Left ventricle myocardium superior (tissue), 1 donor: ENCODE measurements at regions not wholly inside any gene's neighbourhood (a gene's known extent, or its start where the extent isn't known, plus 50 kb on each side); places are given as distances from the start of the nearest gene placed in this dataset.
"Not testable (repeated sequence)": the region's sequence is repeated elsewhere in the genome, so short reads cannot be mapped to it uniquely, and the experiment has no call there.

Source experiments
- ATAC-seq: fragments of 200-7000 bp; cut with Tn5 transposase; one replicate; pipeline ENCODE4 v1.9.1; 2020; ENCODE audit warnings: mild to moderate bottlenecking, moderate library complexity
- DNase-seq: peaks from one replicate; pipeline ENCODE4 v3.0.0-alpha.2; 2020
- intact Hi-C: fragments of 100-400 bp; cut with micrococcal nuclease; formaldehyde crosslinking; loops from one replicate; pipeline ENCODE4 v1.11.0; 2022
- donor health status: DM: no; HTN: yes; CAD: no; lungs with severe emphysema.

DNA sequence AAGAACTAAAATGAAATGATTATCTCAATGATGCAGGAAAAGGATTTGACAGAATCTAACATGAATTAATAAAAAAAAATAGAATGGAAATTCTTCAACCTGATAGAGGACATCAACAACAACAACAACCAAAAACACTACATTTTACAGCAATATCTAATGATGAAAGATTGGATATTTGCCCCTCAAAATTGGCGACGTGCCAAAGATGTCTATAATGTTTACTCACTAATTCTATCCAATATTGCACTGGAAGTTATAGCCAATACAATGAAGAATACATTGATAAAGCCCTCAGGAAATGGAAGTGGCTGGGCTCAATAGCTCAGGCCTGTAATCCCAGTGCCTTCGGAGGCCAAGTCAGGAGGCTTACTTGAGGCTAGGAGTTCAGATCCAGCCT is 99.4 kb upstream of the ANTXRL start:
- ATAC-seq, intact Hi-C loops: not testable (repeated sequence)

DNA sequence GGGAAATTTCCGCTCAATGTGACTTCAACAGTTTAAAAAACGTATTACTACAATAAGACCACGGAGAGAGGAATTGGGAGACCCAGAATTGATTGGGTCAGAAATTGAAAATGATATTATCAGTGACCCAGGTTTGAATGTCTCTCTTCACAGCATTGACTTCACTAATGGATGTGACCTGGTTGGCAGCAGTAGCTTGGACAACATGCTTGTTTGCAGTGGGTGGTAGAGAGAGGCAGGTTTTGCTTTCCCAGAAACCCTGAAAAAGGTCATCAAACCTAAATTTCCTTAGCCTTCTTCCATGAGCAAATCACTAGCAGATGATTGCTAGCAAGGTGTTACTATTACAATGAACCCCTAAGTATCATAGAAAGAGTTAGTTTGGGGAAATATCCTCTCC is 89.7 kb upstream of the ANTXRL start:
- no peak for ATAC-seq
- intact Hi-C loops = no loop called here
- DNase-seq = no peak

More for the DNA sequence above, 99.4 kb upstream of the ANTXRL start:
- peak; percentile 8 for DNase-seq

DNA sequence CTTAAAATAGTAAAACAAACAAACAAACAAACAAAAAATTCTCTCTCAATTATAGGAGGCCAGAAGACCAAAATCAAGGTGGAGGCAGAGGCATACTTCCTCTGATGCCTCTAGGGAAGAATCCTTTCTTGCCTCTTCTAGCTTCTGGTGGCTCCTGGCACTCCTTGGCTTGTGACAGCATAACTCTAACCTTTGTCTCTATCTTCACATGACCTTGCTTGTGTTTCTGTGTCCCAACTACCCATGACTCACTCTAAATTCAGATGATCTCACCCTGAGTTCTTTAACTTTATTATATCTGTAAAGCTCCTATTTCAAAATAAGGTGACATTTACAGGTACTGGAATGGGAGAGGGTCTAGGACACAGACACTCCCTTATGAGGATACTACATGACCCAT is 88.3 kb upstream of the ANTXRL start:
- ATAC-seq (no peak), DNase-seq (no peak)
- intact Hi-C loops = no loop called here

DNA sequence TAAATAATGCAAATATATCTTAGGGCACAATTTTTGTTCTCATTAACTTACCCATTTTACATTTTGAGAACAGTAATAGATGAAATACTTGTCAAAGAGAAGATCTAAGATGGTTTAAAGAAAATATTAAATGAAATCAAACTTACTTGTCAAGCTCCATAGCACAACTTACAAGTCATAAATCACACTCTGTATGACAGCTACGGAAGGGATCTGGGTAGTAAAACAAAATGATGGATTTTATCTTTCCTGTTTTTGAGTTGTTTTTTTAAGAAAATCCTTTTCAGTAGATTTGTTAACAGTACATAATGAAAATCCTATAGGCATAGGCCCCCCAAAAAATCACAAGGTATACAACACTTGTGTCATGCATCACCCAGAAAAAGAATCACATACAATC is 84.4 kb upstream of the ANTXRL start:
- intact Hi-C loops, DNase-seq, ATAC-seq: not testable (repeated sequence)

DNA sequence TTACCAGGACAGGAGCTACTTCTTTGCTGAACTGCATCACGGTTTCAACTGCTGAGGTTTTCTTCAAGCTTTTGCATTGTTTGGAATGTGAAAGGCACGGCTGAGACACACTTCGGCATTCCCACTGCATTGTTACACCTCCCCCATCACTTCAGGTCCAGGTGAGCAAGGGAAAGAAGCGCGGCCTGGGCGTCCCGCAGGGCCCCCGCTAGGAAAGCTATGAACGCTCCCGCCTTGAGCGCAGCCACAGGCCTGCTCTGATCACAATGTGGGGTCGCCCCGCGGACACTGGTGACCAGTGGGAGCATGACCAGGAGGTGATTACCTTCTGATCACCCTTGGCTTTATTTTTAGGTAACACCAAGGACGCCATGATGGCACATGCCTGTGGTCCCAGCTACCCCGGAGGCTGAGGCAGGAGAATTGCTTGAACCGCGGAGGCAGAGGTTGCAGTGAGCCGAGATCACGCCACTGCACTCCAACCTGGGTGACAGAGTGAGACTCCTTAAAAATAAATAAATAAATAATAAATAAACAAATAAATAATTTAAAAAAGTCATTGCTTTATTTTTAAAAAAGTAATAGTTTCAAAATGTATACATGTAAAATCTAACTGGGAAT is 82.2 kb upstream of the ANTXRL start:
- DNase-seq = peak; percentile 17
- ATAC-seq, intact Hi-C loops: not testable (repeated sequence)

DNA sequence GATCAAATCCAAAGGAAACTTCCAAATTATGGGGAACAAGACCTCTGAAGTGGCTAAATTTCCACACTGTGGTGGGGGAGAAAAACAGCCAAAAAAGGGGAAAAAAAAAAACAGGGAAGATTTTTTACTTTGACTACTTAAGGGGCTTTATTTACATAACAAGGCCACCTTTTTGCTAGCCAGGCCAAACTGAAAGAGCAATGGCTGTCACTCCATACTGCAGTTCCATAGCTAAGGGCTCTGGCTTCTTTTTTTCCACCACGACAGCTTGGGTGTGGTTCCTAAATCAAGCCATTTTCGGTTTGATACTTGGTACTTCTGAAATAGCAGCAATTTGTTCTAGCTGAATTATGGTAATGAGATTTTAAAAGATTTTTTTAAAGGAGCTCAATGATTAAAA is 76.4 kb upstream of the ANTXRL start:
- DNase-seq, ATAC-seq, intact Hi-C loops: not testable (repeated sequence)

DNA sequence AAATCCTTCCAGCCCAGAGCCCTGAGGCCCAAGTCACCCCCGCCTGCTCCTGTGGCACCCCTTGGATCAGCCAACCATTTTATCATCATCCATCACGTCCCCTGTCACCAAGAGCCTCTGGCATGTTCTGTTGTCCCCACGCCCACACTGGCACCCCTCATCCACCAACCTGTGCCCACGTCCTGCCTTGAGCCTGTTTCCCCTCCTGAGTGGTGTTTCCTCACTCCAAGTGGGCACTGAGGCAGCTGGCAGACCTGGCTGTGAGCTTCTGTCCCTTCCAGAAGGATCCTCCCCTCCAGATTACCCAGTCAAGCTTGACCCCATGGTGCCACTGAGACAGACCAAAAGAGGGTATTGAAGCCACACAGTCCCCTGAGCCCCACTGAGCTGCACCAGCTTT is 71.4 kb upstream of the ANTXRL start:
- DNase-seq = no peak
- intact Hi-C loops = no loop called here

DNA sequence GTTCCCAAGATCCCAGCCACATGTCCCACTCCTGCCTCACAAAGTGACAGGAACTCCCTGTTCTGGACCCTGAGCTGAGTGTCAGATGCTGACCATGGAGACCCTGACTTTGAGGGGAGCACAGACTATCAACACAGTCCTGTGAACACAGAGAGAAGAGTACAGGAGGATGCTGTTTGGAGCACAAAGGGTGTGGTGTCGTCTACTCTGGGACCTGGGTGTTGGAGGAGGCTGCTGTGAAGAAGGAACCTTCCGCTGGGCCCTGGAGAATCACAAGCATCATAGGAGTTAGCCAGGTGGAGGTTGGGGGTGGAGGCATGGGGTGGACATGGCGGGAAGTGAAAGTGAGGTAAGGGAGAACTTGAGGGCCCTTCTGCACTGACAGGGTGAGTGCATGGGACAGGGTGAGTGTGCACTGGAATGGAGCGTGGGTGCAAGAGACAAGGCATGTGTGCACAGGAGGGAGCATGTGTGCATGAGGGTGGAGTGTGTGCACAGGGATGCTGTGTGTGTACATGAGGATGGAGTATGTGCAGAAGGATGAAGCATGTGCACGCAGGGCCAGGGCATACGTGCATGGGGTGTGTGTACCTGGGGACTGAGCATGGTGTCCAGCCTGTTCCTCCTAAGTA is 70.7 kb upstream of the ANTXRL start:
- DNase-seq (no peak), ATAC-seq (no peak)
- intact Hi-C loops = no loop called here

More for the DNA sequence above, 71.4 kb upstream of the ANTXRL start:
- ATAC-seq = no peak

DNA sequence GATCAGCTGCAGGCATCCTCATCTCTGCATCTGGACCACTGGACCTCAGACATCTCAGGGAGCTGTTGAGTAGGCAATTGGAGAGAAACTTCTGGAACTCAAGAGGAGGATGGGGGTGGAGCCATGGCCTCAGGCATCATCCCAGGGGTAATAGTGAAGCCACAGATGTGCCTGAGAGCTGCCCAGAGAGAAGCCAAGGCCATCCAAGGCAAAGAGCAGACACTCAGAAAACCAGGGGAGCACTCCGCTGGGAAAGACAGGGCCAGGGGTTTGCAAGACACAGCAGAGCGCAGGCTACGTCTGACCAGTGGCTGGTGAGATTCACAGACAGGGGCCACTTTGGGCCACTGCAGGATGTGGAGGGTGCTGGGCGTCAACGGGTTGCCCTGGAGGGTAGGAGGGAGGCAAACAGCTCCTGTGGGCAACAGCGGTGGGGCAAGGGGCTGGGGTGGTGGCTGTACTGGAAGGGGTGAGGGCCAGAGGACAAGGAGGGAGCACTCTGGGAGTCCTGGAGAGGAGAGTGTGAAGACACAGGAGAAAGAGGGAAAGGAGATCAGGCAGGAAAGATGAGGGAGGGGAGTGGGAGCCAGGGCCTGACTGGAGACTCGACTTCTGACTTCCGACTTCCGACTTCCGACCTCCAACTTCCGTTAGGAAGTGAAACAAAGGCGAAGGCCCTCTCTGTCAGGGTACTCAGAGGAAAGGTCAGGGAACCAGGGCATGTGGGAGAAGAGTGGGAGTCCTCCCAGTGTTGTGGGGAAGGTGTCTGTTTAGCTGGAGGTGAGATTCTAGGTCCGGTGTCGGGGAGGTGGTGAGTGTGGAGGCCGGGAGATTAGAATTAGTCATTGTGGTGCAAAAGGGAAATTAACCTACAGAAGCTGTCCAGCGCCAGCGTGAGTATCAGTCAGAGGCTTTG is 69.7 kb upstream of the ANTXRL start:
- DNase-seq = peak; percentile 13

DNA sequence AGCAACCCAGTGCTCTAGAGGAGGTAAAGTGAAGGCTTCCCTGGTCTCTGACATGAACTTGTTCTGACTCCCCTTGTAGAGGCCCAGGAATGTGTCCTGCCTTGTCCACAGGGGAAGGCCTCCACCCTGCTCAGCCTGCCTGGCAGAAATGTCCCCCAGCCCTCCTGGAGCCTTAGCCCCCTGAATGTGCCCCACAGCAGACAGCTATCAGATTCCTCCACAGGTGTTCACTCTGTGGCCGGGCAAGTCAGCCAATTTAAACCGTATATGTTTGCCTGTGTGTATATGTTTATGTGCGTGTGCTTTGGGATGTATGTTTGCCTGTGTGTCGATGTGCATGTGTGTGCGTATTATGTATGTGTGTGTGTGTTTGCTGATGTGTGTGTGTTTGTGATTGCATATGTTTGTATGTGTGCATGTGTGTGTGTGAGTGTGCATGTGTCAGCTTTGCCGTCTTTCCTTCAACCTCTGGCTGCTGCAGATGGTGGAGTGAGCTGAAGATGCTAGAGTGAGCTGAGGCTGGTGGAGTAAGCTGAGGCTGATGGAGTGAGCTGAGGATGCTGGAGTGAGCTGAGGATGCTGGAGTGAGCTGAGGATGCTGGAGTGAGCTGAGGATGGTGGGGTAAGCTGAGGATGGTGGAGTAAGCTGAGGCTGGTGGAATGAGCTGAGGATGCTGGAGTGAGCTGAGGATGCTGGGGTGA is 68.9 kb upstream of the ANTXRL start:
- DNase-seq (no peak), ATAC-seq (no peak)
- intact Hi-C loops = no loop called here

More for the DNA sequence above, 69.7 kb upstream of the ANTXRL start:
- ATAC-seq = no peak
- intact Hi-C loops = no loop called here

DNA sequence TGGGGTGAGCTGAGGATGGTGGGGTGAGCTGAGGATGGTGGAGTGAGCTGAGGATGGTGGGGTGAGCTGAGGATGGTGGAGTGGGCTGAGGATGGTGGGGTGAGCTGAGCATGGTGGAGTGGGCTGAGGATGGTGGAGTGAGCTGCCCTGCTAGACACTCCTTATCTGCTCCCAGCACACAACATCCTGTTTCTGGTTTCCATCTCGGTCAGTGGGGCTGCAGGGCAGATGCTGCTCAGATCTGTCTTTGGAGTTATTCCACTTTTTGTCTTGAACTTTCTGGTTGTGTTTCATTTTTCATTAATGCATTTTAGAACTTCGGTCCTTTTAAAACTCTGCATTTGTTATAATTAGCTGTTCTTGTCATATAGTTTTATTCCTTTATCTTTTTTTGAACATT is 67.9 kb upstream of the ANTXRL start:
- no peak for DNase-seq
- intact Hi-C loops = no loop called here
- ATAC-seq = no peak

DNA sequence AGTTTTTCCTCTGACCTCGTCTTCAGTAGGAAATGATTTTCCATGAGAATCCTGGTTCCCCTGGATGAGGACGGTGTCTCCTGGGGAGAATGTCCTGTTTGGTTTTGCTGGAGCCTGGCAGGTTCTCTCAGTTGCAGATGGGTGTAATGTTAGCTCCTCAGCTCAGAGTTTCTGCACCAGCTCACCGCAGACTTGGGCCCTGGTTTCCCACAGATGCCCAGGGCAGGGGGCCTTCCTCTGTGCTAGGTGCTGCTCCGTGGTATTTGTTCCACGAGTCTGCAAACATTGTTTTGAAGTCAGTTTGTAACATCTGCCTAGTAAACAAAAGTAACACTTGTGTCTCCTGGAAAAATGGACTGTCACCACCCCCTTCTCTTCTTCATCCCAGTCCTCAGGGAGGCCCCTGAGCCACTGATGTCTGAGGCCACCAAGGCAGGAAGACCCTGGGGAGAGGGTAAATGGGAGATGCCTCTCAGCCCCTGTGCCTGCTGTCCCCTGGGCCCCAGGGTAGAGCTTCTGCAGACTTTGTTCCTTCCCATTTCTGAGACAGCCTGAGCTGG is 67.3 kb upstream of the ANTXRL start:
- ATAC-seq, intact Hi-C loops, DNase-seq: not testable (repeated sequence)

DNA sequence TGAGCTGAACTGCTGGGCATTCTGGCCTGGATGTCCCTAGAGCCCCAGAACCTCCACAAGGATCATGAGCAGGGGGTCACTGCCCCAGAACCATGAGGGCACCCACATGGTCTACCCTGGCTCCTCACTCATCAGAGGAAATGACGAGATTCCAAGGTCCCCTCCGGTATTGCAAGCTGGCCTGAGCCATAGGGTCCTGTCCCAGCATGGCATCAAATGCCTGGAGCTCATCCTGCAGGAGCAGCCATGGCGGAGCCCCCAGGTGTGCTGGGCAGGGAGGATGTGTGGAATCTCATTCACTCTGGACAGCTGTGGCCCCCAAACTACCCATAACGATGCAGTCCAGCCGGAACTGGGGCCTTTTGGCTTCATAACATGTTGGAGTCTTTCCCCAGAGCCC is 66.6 kb upstream of the ANTXRL start:
- DNase-seq = peak; percentile 15
- ATAC-seq = no peak
- intact Hi-C loops = no loop called here

DNA sequence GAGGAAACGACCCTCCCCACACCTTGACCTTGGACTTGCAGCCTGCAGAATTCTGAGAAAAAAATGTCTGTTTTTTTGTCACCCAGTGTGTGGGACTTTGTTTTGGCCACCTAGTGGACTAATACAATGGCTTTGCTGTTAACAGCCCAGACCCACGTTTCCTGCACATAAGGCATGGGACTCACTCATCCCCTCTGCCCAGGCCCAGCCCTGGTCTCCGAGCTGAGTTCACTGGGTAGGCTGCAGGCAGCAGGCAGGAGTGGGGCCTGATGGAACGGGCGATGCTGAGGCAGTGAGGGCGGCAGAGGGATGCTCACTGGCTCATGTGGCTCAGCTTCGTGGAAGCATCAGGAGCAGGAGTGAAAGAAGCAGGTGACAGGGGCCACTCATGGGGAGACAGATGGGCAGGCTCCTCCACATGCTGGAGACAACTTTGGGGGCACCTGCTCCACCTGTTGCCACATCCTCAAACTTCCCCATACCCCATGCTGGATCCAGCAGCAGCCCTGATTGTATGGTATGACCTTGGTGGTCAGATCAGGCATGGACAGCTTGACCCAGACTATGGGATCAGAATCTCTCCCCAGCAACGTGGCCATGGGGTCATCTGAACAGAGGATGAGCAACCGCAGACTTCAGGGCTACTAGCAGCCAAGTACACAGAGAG is 65.8 kb upstream of the ANTXRL start:
- intact Hi-C loops = no loop called here
- ATAC-seq = no peak
- DNase-seq = no peak

DNA sequence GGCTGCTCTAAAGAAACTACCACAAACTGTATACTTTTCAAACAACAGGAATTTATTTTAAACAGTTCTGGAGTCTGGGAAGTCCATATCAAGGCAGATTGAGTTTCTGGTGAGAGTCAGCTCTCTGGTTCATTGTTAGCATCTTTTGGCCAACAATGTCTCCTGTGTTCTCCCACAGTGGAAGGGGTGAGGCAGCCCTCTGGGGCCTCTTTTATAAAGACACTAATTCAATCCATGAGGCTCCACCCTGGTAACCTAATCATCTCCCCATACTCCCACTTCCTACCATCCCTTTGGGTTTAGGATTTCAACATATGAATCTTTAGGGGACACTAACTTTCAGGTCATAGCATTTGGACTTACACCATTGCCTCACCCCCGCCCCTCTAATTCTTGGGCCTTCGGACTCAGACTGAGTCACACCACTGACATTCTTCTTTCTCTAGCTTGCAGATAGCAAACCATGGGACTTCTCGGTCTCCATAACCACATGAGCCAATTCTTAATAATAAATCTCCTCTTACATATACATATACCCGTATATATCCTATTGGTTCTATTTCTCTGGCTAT is 64.3 kb upstream of the ANTXRL start:
- DNase-seq = no peak
- intact Hi-C loops = no loop called here
- ATAC-seq = no peak

DNA sequence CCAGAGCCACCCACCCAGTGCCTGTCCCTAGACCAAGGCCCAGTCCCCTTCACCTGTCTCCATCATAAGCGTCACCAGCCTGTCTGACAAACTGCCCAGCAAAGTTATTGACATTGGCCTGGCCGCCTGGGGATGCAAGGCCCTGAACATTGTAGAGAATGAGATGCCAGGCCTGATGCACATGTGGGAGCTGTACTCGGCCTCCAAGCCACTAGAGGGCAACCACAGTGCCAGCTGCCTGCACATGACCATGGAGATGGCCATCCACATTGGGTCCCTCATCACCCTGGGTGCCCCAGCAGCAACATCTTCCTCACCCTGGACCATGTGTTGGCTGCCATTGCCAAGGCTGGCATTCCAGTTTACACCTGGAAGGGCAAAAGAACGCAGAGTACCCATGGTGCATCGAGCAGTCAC is 63.7 kb upstream of the ANTXRL start:
- intact Hi-C loops = no loop called here
- no peak for DNase-seq

DNA sequence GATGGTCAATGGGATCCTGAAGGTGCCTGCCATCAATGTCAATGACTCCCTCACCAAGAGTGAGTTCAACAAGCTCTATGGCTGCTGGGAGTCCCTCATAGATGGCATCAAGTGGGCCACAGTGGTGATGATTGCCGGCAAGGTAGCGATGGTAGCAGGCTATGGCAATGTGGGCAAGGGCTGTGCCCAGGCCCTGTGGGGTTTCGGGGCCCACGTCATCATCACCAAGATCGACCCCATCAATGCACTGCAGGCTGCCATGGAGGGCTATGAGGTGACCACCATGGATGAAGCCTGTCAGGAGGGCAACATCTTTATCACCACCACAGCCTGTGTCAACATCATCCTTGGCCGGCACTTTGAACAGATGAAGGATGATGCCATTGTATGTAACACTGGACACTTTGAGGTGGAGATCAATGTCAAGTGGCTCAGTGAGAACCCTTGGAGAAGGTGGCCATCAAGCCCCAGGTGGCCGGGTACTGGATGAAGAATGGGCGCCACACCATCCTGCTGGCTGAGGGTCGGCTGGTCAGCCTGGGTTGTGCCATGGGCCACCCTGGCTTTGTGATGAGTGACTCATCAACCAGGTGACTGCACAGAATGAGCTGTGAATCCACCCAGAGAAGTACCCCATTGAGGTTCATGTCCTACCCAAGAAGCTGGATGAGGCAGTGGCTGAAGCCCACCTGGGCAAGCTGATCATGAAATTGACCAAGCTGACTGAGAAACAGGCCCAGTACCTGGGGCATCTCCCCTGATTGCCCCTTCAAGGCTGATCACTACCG is 63.0 kb upstream of the ANTXRL start:
- no peak for ATAC-seq
- intact Hi-C loops = no loop called here
- DNase-seq = no peak

More for the DNA sequence above, 63.7 kb upstream of the ANTXRL start:
- no peak for ATAC-seq

DNA sequence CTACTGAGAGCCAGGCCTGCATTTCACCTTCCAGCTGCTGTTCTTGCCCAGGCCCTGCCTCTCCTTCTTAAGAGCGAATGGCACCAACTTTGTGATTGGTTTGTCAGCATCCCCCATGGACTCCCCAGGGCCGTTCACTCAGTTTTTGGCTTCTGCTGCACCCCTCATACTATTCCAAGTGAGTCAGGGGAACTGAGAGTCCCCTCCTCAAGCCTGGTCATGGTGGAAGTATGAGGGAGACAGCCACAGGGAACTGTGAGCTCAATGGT is 62.4 kb upstream of the ANTXRL start:
- intact Hi-C loops = no loop called here
- DNase-seq (no peak), ATAC-seq (no peak)
